ENCODE measurements at regions not wholly inside any gene's neighbourhood (a gene's known extent, or its start where the extent isn't known, plus 50 kb on each side); places are given as distances from the start of the nearest gene placed in this dataset.

DNA sequence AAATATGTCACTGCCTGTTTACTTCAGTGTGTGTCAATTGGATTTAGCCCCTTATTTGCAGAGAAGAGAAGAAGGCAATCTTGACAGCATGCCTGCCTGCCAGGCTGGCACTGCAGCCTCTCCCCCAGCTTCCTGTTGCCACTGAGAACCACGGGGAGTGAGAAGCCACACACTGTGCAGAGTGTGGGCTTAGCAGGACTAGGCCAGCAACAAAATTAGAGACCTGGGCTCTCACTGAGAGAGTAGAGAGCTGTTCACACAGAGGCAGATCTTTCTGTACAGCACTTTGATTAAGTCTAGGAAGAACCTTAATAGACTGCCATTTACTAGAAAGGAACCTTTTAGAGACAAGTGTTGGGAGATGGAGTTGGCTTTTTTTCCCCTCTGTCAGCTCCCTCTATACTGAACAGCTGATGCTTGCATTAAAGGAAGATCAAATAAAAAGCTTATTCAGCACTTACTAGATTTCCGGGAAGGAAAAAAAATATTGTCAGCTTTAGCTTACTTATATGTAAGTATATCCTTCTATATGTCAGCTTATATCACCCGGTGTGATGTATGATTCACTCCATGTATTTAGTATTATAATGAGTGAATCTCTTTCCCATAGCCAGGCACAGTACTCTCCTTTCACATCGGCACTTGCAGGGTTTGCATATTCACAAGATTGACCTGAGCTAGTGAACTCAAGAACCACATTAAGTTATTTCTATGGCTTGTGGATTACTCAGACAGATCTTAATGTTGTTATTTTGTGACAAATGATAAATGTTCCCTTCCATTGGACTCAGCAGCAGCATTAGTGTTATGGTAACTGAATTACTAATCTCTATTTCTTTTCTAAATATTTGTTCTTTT lies 851.0 kb upstream of the EPHA7 start:
- Histone ChIP-seq H3K36me3 (no peaks in the 10 kb centered on the region), H3K27me3 (no peaks in the 10 kb centered on the region), H3K4me1 (no peaks in the 10 kb centered on the region), H3K9me3 (no peaks in the 10 kb centered on the region), H3K4me3 (no peak overlapping the region), H3K27ac (no peak overlapping the region)
- ATAC-seq (no peak), DNase-seq (no peak)
- no peak for TF ChIP-seq POLR2A (IDR thresholded peaks at IDR 0.05)
- TF ChIP-seq, protein P1, sequence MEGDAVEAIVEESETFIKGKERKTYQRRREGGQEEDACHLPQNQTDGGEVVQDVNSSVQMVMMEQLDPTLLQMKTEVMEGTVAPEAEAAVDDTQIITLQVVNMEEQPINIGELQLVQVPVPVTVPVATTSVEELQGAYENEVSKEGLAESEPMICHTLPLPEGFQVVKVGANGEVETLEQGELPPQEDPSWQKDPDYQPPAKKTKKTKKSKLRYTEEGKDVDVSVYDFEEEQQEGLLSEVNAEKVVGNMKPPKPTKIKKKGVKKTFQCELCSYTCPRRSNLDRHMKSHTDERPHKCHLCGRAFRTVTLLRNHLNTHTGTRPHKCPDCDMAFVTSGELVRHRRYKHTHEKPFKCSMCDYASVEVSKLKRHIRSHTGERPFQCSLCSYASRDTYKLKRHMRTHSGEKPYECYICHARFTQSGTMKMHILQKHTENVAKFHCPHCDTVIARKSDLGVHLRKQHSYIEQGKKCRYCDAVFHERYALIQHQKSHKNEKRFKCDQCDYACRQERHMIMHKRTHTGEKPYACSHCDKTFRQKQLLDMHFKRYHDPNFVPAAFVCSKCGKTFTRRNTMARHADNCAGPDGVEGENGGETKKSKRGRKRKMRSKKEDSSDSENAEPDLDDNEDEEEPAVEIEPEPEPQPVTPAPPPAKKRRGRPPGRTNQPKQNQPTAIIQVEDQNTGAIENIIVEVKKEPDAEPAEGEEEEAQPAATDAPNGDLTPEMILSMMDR (IDR thresholded peaks at IDR 0.05): no peak
- WGBS (ENCODE audit: insufficient coverage, low coverage, low lambda C conversion rate, missing lambda C conversion rate): 41% methylated on average over 4 of the region's 4 CpGs
- intact Hi-C loops (cut with DNase I): no loop called here

DNA sequence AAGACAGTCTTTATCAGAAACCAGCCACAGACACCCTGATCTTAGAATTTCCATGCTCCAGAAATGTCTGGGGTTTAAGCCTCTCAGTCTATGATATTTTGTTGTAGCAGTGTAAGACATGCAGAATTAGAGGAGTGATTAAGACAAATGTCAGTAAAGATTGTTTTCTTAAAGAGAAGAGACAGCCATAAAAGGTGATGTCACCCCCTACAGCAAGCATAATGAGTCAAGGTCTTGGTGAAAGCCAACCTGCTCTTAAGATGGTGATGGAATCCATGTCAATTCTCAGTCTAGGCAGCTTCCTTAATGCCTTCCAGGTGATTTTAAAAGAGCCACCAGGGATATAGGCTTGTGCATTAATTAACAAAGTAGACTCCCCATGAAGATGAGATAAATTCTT lies 849.9 kb upstream of the EPHA7 start:
- no peak overlapping the region for H3K4me3 ChIP-seq
- no peaks in the 10 kb centered on the region for H3K36me3 ChIP-seq
- intact Hi-C loops (cut with DNase I): no loop called here
- ATAC-seq (no peak), DNase-seq (no peak)
- no peak overlapping the region for H3K27ac ChIP-seq
- H3K27me3 ChIP-seq: no peaks in the 10 kb centered on the region
- TF ChIP-seq, protein P1 (IDR thresholded peaks at IDR 0.05): no peak
- TF ChIP-seq POLR2A (IDR thresholded peaks at IDR 0.05): no peak
- no peaks in the 10 kb centered on the region for H3K4me1 ChIP-seq
- H3K9me3 ChIP-seq: no peaks in the 10 kb centered on the region

DNA sequence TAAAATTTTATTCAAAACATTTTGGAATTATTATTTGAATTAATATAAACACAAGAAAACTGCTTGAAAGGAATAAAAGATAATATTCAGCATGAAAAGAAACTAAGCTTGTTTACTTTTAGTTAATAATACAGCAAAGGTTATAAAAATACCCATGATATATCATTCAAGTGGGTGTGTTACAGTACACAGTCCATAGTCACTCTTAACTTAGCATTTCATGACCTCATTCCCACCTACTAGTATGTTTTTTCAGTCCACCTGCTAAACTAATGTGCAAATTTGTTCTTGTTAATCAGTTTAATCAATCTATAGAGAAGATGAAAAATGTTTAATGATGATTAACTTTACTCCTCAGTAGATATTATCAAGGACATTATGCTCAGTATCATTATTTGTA lies 841.4 kb upstream of the EPHA7 start:
- Histone ChIP-seq H3K4me1 (no peaks in the 10 kb centered on the region), H3K27me3 (no peaks in the 10 kb centered on the region), H3K9me3 (no peaks in the 10 kb centered on the region), H3K27ac (no peak overlapping the region), H3K4me3 (no peak overlapping the region), H3K36me3 (no peaks in the 10 kb centered on the region)
- ATAC-seq (no peak), DNase-seq (no peak)
- TF ChIP-seq, protein P1 (IDR thresholded peaks at IDR 0.05): no peak
- TF ChIP-seq POLR2A (IDR thresholded peaks at IDR 0.05): no peak
- intact Hi-C loops (cut with DNase I): no loop called here

DNA sequence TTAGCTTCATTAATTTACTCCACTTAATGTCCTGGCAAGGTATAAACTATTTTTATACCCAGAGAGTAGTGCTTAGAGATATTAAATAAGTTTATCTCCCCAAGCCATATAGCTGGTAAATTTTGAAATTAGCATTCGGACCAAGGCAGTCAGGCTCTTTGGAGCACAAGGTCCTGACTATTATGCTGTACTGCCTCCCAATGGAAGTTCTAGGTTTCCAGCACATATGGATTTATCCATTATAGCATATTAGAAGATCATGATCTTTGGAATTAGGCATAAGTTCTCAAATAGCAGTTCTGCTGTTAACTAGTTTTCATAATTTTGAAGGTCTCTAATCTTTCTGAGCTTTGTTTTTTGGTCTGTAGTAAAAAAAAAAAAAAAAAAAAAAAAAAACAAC lies 835.3 kb upstream of the EPHA7 start:
- Histone ChIP-seq H3K9me3 (no peaks in the 10 kb centered on the region), H3K4me3 (no peak overlapping the region), H3K27ac (no peak overlapping the region), H3K36me3 (no peaks in the 10 kb centered on the region), H3K4me1 (no peaks in the 10 kb centered on the region), H3K27me3 (no peaks in the 10 kb centered on the region)
- ATAC-seq (no peak), DNase-seq (no peak)
- intact Hi-C loops (cut with DNase I): no loop called here
- 31% methylated on average over 1 of the region's 1 CpG for WGBS (ENCODE audit: insufficient coverage, low coverage, low lambda C conversion rate, missing lambda C conversion rate)
- TF ChIP-seq, protein P1 (IDR thresholded peaks at IDR 0.05): no peak
- no peak for TF ChIP-seq POLR2A (IDR thresholded peaks at IDR 0.05)

DNA sequence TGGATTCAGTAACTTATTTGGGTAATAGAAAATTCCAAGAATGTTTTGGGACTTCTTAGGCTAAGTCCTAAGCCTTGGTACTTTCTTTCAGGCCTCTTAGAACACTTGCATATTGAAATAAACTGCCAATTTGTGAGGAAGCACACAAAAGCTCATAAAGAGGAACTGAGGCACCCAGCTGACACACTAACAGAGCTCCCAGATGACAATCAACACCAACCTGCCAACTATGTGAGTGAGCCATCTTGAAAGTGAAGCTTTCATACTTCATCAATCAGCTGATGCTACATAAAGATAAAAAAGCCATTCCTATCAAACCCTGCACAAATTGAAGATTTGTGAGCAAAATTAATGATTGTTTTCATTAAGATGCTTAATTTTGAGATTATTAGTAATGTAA lies 832.5 kb upstream of the EPHA7 start:
- Histone ChIP-seq H3K36me3 (no peaks in the 10 kb centered on the region), H3K9me3 (no peaks in the 10 kb centered on the region), H3K4me3 (no peak overlapping the region), H3K27me3 (no peaks in the 10 kb centered on the region), H3K4me1 (no peaks in the 10 kb centered on the region), H3K27ac (no peak overlapping the region)
- TF ChIP-seq, protein P1 (IDR thresholded peaks at IDR 0.05): no peak
- TF ChIP-seq POLR2A (IDR thresholded peaks at IDR 0.05): no peak
- intact Hi-C loops (cut with DNase I): no loop called here
- ATAC-seq (no peak), DNase-seq (no peak)

All from right lobe of liver (tissue), 6 donors.